Upper lobe of left lung (tissue), 4 donors: ENCODE measurements at regions not wholly inside any gene's neighbourhood (a gene's known extent, or its start where the extent isn't known, plus 50 kb on each side); places are given as distances from the start of the nearest gene placed in this dataset.

Source experiments
- CTCF ChIP-seq, 6 experiments: fragments of 450-650 bp in 4 of 6; fragments of 200-600 bp in 2 of 6; sonication (generic) in 2 of 6; IDR thresholded peaks; one replicate each; pipeline ENCODE4 v1.5.1; 2016 to 2019; ENCODE audit warnings: antibody characterized with exemption in 6 of 6
- EP300 ChIP-seq, 4 donors: sonication (generic); formaldehyde crosslinking; IDR thresholded peaks; one replicate each; pipeline ENCODE4 v1.5.1; 2017; ENCODE audit warnings: antibody characterized with exemption in 4 of 4, control low read depth in 2 of 4
- POLR2AphosphoS5 ChIP-seq, 2 donors: sonication (generic); formaldehyde crosslinking; IDR thresholded peaks; one replicate each; pipeline ENCODE4 v1.5.1; 2017; ENCODE audit warnings: antibody characterized with exemption in 2 of 2

DNA sequence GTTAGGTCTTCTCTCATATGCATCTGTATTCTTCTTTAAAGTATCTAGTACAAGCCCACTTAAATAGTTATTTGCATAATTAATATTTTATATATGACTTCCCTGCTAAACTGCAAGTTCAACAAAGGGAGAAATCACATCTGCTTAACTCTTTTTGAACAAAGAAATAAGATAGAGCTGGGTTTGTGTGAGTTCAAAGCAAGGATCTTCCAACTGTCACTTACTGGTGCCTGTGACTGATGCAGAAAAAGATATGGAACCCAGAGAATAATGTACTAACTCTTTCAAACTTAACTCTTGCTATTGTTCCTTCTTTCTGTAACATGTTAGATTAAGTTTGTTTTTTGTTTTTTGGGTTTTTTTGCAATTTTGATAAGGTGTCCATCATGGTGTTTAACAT is 71.3 kb upstream of the SP4 start:
- TF ChIP-seq CTCF (IDR thresholded peaks at IDR 0.05): no peak
- TF ChIP-seq POLR2AphosphoS5 (IDR thresholded peaks at IDR 0.05): no peak
- TF ChIP-seq EP300 (IDR thresholded peaks at IDR 0.05): no peak
